C4-2B (cell line): ENCODE measurements at regions not wholly inside any gene's neighbourhood (a gene's known extent, or its start where the extent isn't known, plus 50 kb on each side); places are given as distances from the start of the nearest gene placed in this dataset.

Source experiments
- CTCF ChIP-seq: fragments of 450-650 bp; conservative IDR thresholded peaks from 2 replicates; pipeline ENCODE4 v1.5.1; 2017; ENCODE audit warnings: mild to moderate bottlenecking
- ZFX ChIP-seq: fragments of 450-650 bp; IDR thresholded peaks from 2 replicates; pipeline ENCODE4 v1.6.1; 2017

GRCh38 chr10:93222211-93222754 lies 148.6 kb downstream of the CYP26A1 start:
- TF ChIP-seq CTCF: no peak
- no peak for TF ChIP-seq ZFX
